ENCODE measurements at regions not wholly inside any gene's neighbourhood (a gene's known extent, or its start where the extent isn't known, plus 50 kb on each side); places are given as distances from the start of the nearest gene placed in this dataset.
"Not testable (repeated sequence)": the region's sequence is repeated elsewhere in the genome, so short reads cannot be mapped to it uniquely, and the experiment has no call there.

DNA sequence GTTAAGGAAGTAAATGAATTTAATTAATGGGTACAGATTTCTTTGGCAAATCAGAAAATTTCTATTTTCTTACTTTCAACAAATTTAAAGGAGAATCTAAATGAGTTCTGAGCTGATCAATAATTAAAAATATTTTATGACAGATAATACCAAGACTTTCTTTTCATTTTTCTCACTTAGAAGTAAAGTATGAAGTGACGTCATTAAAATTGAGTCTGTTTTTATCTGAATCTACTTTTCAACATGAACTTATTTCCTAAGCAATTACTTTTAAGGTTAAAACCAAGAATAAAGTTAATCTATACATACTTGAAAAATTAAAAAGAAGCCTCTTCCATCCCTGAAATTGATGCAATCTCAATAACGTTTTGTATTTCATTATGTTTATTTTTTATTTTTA, 552.8 kb upstream of the ST8SIA4 start:
- DNase-seq: no peak

DNA sequence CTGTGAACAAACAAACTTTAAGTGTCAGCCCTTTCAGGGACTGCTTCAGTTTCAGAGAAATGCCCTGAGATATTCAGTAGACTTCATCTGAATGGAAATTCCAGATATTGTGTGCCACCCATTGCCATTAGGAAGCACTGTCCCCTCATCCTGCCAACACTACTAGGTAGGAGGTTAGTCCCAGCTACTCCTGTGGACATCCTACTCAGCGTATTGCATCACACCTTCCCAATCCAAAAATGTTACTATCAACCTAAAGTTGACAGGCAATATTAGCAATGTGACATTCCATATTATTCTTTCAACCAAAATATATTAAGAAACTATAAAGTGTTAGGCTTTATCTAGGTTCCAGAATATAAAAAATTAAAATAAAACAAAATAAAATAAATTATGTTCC, 552.0 kb upstream of the ST8SIA4 start:
- DNase-seq: no peak

DNA sequence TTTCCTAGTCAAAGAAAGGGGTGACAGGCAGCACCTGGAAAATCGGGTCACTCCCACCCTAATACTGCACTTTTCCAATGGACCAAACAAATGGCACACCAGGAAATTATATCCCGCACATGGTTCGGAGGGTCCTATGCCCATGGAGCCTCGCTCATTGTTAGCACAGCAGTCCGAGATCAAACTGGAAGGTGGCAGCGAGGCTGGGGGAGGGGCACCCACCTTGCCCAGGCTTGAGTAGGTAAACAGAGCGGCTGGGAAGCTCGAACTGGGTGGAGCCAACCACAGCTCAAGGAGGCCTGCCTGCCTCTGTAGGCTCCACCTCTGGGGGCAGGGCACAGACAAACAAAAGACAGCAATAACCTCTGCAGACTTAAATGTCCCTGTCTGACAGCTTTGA, 539.2 kb upstream of the ST8SIA4 start:
- DNase-seq: not testable (repeated sequence)

GRCh38 chr5:101440173-101440572, 537.1 kb upstream of the ST8SIA4 start:
- no peak for DNase-seq

DNA sequence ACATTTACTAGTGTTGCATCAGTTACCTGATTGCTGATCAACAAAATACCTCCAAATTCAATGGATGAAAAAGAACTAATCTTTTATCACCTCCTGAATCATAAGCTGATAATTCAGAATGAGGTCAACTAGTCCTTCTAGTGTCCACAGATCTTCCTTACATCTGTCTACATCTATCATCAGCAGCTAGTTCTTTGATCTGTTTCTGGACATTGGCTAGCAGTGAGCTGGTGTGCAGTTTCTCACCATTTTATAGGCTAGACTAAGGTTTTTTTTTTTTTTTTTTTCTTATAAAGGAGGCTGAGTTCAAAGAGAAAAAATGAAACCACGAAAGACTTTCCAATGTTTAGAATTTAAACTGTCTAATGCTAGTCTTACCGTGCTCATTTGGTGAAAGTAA, 534.3 kb upstream of the ST8SIA4 start:
- no peak for DNase-seq

GRCh38 chr5:101435768-101436167, 532.7 kb upstream of the ST8SIA4 start:
- DNase-seq: no peak

DNA sequence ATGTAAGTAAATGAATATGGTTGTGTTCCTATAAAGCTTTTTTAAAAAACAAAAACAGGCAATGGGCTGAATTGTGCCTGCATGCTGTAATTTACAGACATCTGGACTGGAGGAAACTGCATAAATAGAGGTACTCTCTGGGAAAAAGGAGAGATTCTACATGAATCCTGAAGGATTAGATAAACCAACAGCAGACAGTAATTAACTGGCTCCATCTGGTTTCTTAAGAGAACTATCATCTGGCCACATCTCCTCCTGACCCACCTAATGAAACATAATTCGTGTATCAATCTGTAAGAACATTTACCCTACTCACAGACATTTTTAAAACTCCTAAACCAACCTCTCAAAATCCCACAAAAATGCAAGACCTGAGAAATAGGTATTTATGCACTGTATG, 528.1 kb upstream of the ST8SIA4 start:
- no peak for DNase-seq

GRCh38 chr5:101430551-101430950, 527.5 kb upstream of the ST8SIA4 start:
- DNase-seq: no peak

DNA sequence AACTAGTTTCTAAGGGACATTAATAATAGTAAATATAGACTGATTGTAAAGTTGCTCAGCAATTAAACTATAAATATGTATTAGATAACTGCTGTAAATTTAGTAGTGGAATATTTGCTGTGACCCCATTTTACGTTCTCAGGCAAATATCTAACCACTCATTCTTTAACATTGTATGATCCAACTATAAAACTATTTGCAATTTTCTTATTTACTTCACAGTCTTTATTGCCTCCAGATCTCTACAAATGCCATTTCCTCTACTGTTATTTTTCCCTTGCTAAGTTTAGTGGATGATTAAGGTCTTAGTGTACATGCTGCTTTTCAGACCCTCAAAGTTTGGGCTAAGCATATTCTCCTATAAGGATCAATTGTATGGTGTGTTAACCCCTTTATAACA, 526.2 kb upstream of the ST8SIA4 start:
- no peak for DNase-seq

DNA sequence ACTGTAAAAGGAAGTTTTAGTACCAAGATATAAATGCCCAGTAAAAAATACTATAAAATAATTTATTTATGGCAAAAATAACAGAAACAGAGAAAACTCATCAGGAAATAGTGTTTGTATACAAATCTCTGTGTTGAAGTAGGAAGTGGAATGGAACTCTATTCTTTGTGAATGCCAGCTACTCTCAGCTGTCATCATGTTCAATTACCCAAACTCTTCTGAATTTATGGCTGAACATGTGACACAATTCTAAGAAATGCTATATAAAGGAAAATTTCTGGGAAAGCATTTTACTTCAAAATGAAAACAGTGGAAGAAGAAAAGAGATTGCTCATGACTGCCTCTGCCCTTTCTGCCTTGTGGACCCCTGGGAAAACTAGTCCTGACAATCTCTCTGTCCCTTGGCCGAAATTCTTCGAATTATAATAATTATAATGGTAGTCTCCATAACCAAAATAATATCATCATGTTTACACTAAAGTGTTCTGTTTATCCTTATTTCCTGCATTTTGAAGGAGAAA, 522.3 kb upstream of the ST8SIA4 start:
- no peak for DNase-seq

GRCh38 chr5:101424530-101425175, 521.6 kb upstream of the ST8SIA4 start:
- DNase-seq: no peak

DNA sequence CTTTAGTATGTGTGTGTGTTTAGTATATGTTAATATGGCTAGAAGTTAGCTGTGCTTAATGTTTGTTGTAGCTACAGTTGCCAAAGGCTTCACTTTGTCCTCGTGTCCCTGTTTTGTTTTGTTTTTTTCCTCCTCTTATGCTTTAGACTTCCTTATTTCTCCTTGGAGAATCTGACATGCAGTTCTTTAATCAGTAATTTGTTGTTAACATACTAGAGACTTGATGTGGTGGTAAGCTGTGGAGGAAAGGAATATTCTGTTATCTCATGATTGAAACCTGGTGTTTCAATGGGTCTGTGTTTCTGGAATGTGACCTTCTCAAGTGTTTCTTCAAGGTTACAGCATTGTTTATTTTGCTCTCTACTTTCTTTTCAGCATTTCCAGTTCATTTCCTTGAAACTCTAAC, 515.6 kb upstream of the ST8SIA4 start:
- DNase-seq: no peak

GRCh38 chr5:101404531-101404930, 501.4 kb upstream of the ST8SIA4 start:
- no peak for DNase-seq

GRCh38 chr5:101393795-101394450, 490.8 kb upstream of the ST8SIA4 start:
- no peak for DNase-seq

DNA sequence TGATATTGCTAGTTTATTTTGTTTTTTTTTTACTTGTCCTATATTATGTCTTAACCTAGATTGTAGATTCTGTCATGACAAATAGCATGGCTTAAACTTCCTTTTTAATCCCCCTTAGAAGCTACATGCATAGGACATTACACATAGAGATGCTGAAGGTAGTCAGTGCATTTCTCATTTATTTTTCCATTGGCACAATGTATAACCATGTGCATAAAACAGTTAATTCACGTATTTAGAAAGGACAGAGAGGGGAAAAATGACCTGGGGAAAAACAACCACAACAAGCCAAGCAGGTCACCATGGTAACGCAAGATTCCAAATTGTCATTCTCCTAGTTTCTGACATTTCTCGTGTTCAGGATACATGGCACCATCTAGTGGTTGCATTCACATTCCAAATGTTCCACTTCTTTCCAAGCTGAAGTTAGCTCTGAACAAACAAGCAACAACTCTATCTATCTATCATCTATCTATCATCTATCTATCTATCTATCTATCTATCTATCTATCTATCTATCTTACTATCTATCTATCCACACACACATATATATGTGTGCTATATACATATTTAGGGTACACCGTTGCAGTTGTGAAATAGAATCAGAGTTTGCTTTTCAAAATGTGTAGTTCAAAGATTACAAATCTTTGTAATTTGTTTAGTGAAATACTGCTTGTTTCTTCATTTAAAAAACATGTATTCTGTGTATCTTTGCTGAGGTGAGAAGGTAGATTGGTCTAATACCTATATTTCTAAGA, 487.2 kb upstream of the ST8SIA4 start:
- no peak for DNase-seq

DNA sequence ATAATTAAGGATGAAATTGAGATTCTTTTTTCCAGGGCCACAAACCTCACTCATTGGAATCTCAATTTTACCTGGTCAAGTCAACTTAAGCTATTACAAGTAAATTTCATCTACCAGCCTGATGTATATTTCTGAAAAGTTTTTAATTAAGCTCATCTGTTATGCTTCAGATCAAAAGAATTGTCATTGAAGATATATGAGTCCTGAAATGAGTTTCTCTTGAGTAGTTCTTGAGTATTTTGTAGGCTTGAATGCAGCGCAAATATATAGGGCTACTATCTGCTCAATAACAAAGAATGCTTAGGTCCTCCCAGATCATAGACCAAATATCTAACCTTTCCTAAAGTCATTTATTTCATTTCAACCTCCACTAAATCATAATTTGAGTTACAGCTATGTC, 482.2 kb upstream of the ST8SIA4 start:
- no peak for DNase-seq

- no peak for DNase-seq
Observed at GRCh38 chr5:101370181-101370580, 467.1 kb upstream of the ST8SIA4 start.

- no peak for DNase-seq
Observed at GRCh38 chr5:101364469-101364868, 461.4 kb upstream of the ST8SIA4 start.

DNA sequence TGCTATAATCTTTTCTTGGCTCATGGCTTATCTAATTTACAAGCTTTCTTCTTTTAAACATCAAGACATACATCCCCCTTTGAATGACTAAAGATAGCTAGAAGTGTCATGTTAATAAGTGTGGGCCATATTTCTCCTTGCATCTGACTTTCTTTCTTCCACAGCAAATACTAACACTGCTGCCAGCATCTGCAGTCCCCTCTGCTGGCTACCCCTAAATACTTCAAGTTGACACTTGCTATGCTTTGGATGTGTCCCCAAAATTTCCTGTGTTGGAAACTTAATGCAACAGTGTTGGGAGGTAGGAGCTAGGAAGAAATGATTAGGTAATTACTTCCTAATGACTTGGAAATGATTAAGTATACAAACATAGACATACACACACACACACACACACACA, 459.0 kb upstream of the ST8SIA4 start:
- no peak for DNase-seq

GRCh38 chr5:101346906-101347305, 443.8 kb upstream of the ST8SIA4 start:
- no peak for DNase-seq

DNA sequence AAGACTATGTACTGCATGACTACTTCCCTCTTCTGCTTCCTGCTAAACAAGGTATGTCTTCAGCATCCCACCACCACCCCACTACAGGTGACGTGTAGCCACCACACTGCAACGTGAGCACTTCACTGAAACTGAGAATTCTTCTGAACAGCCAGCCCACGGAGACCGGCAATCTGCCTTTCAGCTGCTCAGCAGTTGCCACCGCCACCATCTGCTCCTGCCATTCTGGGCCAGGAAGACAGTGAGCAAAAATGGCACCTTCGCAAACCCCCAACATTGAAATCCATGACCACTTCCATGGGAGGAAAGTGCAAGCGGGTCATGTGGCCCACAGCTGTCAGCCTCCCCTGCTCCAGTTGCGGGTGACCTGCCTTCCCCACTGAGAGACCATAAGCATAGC, 443.4 kb upstream of the ST8SIA4 start:
- DNase-seq: no peak

GRCh38 chr5:101338226-101338625, 435.1 kb upstream of the ST8SIA4 start:
- DNase-seq: no peak

GRCh38 chr5:101327816-101328215, 424.7 kb upstream of the ST8SIA4 start:
- no peak for DNase-seq

GRCh38 chr5:101326766-101327165, 423.7 kb upstream of the ST8SIA4 start:
- DNase-seq: no peak

All from activated CD4-positive, alpha-beta T cell treated with anti-CD3 and anti-CD28 coated beads, Interleukin-2, amount 50 U/mL, for 48 hours (primary cell).